ES-I3 (cell line): ENCODE measurements at regions not wholly inside any gene's neighbourhood (a gene's known extent, or its start where the extent isn't known, plus 50 kb on each side); places are given as distances from the start of the nearest gene placed in this dataset.

Experiments
- H3K36me3 ChIP-seq: 2 replicates; pipeline ENCODE4 v1.6.1; 2013; ENCODE audit warnings: mild to moderate bottlenecking, low read length, control low read depth, moderate library complexity; ENCODE audit not compliant: insufficient read depth
- H3K4me1 ChIP-seq: 2 replicates; pipeline ENCODE4 v1.6.1; 2013; ENCODE audit warnings: mild to moderate bottlenecking, control low read depth, low read length; ENCODE audit not compliant: insufficient read depth
- H3K9ac ChIP-seq: 2 replicates; pipeline ENCODE4 v1.6.1; 2013; ENCODE audit warnings: low read depth, mild to moderate bottlenecking, low read length, moderate library complexity
- H3K9me3 ChIP-seq: 2 replicates; pipeline ENCODE4 v1.6.1; 2013; ENCODE audit warnings: mild to moderate bottlenecking, low read length, moderate library complexity; ENCODE audit not compliant: control insufficient read depth, insufficient read depth

GRCh38 chr6:148037496-148037895, 305.1 kb upstream of the SASH1 start:
- no peaks in the 10 kb centered on the region for H3K9me3 ChIP-seq
- H3K9ac ChIP-seq = no peak overlapping the region
- no peaks in the 10 kb centered on the region for H3K36me3 ChIP-seq
- no peaks in the 10 kb centered on the region for H3K4me1 ChIP-seq

- Histone ChIP-seq H3K36me3 (no peaks in the 10 kb centered on the region), H3K9me3 (no peaks in the 10 kb centered on the region), H3K4me1 (no peaks in the 10 kb centered on the region), H3K9ac (no peak overlapping the region)
Observed at GRCh38 chr6:148041546-148041945, 301.1 kb upstream of the SASH1 start.

GRCh38 chr6:148042536-148042935, 300.1 kb upstream of the SASH1 start:
- Histone ChIP-seq H3K36me3 (no peaks in the 10 kb centered on the region), H3K9ac (no peak overlapping the region), H3K4me1 (no peaks in the 10 kb centered on the region), H3K9me3 (no peaks in the 10 kb centered on the region)

GRCh38 chr6:148044261-148044751, 298.3 kb upstream of the SASH1 start:
- no peak overlapping the region for H3K9ac ChIP-seq
- H3K9me3 ChIP-seq = no peaks in the 10 kb centered on the region
- no peaks in the 10 kb centered on the region for H3K36me3 ChIP-seq
- no peaks in the 10 kb centered on the region for H3K4me1 ChIP-seq

DNA sequence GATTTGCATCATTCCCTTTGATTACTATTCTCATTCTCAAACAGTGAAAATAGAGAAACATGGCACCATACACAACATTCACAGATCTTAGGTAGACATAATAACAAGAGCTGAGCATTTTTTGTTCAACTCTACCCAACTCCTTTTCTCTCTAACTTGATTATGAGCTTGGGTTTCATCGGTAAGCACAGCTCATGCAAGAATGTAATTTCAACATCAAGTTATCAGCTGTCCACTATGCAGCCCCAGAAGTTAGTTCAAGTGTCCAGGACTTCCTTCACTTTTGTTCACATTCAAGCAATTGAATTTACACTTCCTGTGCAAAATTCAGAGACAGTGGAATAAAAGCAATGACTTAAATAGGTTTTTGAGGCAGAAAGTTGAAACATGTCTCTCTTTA, 297.7 kb upstream of the SASH1 start:
- Histone ChIP-seq H3K36me3 (no peaks in the 10 kb centered on the region), H3K4me1 (no peaks in the 10 kb centered on the region), H3K9ac (no peak overlapping the region), H3K9me3 (no peaks in the 10 kb centered on the region)

DNA sequence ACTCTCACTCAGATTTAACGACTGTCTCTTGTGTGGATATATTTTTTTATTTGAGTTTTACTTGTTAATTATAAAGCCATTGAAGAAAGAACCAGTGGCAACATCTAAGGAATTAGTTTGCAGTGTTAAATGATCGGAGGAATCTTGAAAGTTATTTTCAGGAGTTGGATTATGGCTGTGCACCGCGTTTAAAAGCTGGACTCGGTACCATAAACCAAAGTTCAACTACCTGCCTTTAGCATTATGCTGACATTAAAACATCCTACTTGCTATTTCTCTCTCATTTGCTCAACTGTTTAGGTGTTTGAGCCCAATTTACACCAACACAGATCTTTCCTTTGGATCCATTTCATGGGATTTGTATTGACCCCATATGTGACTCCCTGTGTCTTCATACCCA, 289.4 kb upstream of the SASH1 start:
- H3K4me1 ChIP-seq = no peaks in the 10 kb centered on the region
- H3K9me3 ChIP-seq = 0 out of 2 replicates have a peak, but pooled peaks cover 3% of the 10 kb centered on the region
- no peaks in the 10 kb centered on the region for H3K36me3 ChIP-seq
- H3K9ac ChIP-seq = no peak overlapping the region

DNA sequence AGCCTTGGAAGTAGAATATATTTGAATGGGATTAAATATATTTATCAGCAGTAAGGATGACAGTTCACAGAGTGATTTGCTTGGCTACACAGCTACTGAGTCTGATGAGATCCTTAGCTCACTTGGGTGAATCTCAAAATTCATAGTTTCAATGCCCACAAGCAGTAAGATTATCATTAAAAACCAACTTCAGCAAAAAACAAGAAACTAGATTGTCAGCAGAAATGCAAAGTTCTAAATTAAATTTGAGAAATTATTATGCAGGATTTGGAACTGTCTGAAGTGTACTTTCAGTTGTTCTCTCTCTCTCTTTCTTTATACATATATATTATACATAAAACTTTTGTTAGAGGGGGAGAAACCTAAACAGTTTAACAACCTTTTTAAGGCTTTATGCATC, 288.8 kb upstream of the SASH1 start:
- Histone ChIP-seq H3K9ac (no peak overlapping the region), H3K4me1 (no peaks in the 10 kb centered on the region), H3K9me3 (0 out of 2 replicates have a peak, but pooled peaks cover 3% of the 10 kb centered on the region), H3K36me3 (no peaks in the 10 kb centered on the region)

- no peak overlapping the region for H3K9ac ChIP-seq
- H3K4me1 ChIP-seq = no peaks in the 10 kb centered on the region
- H3K36me3 ChIP-seq = no peaks in the 10 kb centered on the region
- H3K9me3 ChIP-seq = 0 out of 2 replicates have a peak, but pooled peaks cover 3% of the 10 kb centered on the region
Observed at GRCh38 chr6:148054219-148054618, 288.4 kb upstream of the SASH1 start.

- no peak overlapping the region for H3K9ac ChIP-seq
- H3K4me1 ChIP-seq = no peaks in the 10 kb centered on the region
- no peaks in the 10 kb centered on the region for H3K36me3 ChIP-seq
- H3K9me3 ChIP-seq = 0 out of 2 replicates have a peak, but pooled peaks cover 3% of the 10 kb centered on the region
Observed at GRCh38 chr6:148055419-148055818, 287.2 kb upstream of the SASH1 start.

DNA sequence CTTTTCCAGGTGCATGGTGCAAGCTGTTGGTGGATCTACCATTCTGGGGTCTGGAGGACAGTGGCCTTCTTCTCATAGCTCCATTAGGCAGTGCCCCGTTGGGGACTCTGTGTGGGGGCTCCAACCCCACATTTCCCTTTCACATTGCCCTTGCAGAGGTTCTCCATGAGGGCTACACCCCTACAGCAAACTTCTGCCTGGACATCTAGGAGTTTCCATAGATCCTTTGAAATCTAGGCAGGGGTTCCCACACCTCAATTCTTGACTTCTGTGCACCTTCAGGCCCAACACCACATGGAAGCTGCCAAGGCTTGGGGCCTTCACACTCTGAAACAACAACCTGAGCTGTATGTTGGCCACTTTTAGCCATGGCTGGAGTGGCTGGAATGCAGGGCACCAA, 282.8 kb upstream of the SASH1 start:
- Histone ChIP-seq H3K9me3 (no peaks in the 10 kb centered on the region), H3K36me3 (no peaks in the 10 kb centered on the region), H3K9ac (no peak overlapping the region), H3K4me1 (no peaks in the 10 kb centered on the region)

DNA sequence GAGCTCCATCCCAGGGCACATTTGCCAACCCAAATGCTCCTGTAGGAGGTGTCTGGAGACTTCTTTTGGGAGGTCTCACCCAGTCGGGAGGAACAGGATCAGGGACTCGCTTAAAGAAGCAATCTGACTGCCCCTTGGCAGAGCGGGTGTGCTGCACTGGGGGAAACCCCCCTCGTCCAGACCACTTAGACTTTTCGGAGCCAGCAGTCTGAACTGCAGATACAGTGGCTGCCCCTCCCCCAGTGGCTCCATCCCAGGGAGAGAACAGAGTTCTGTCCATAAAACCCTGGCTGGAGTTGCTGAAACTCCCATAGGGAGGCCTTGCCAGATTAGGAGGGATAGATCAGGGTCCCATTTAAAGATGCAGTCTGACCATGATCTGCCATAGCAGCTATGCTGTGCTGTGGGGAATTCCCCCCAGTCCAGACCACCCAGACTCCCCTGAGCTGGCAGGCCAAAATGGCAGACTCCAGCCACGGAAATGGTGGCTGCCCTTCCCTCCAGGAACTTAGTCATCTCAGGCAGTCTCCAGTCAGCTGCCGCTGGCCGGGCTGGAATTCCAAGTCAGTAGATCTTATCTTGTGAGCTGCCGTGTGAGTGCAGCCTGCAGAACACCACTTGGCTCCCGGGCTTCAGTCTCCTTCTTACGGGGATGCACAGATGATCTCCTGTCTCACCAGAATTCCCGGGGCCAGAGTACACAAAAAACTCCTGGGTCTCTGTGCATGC, 278.1 kb upstream of the SASH1 start:
- Histone ChIP-seq H3K9ac (no peak overlapping the region), H3K9me3 (no peaks in the 10 kb centered on the region), H3K36me3 (no peaks in the 10 kb centered on the region), H3K4me1 (no peaks in the 10 kb centered on the region)

DNA sequence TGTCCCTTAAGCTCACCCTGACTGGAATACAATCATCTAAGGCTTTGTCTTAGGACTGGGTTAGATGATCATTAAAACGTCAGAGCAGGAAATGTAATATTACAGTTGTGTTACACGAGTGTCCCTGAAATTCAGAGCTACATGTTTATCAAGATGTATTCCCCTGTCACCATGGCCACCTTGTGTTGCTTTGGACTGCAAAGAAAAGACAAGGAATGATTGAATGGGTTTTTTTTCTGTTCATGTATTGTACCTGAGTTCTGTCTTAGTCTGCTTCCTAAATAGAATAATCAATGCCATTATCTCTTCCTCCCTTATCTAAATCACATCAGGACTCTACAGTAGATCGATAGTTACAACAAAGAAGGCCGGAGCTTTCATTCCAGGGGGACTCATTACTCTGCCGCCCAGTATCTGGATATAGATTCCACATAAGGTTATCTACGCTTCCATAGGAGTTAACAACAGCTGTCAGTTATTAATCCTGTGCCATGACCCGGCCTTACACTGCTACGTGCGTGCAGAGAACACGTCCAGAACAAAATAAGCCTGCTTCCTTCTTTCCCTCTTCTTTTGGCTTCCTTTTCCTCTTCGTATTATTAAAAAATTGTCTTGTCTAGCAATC, 274.1 kb upstream of the SASH1 start:
- H3K36me3 ChIP-seq = no peaks in the 10 kb centered on the region

GRCh38 chr6:148069256-148069655, 273.4 kb upstream of the SASH1 start:
- H3K9me3 ChIP-seq = no peaks in the 10 kb centered on the region; the same call in 1 of the 2 replicates
- no peak overlapping the region for H3K9ac ChIP-seq
- H3K4me1 ChIP-seq = no peaks in the 10 kb centered on the region
- H3K36me3 ChIP-seq = no peaks in the 10 kb centered on the region

More for the DNA sequence above, 274.1 kb upstream of the SASH1 start:
- Histone ChIP-seq H3K9ac (no peak overlapping the region), H3K4me1 (no peaks in the 10 kb centered on the region), H3K9me3 (no peaks in the 10 kb centered on the region; the same call in 1 of the 2 replicates)

- H3K36me3 ChIP-seq = no peaks in the 10 kb centered on the region
- no peaks in the 10 kb centered on the region; the same call in 1 of the 2 replicates for H3K9me3 ChIP-seq
- H3K9ac ChIP-seq = no peak overlapping the region
- H3K4me1 ChIP-seq = no peaks in the 10 kb centered on the region
Observed at GRCh38 chr6:148074291-148074690, 268.3 kb upstream of the SASH1 start.

DNA sequence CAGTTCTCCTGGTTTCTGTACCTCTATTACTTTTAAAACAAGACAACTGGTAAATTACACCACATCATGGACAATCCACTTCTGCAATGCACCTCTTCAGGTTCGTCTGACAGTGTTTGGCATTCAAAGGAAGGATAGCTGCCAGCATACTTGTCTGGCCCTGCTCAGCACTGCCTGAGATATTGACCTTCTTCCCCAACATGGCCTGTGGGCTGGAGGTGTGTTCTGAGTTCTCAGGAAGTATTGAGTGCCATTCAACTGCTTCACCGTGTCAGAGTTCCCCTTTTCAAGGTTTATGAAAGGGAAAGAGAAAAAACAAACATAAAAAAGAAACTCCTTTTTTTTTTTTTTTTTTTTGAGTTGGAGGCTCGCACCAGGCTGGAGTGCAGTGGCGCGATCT, 267.9 kb upstream of the SASH1 start:
- H3K36me3 ChIP-seq = no peaks in the 10 kb centered on the region
- H3K9ac ChIP-seq = no peak overlapping the region
- no peaks in the 10 kb centered on the region for H3K4me1 ChIP-seq
- no peaks in the 10 kb centered on the region; the same call in 1 of the 2 replicates for H3K9me3 ChIP-seq
